Neuronal stem cell (in vitro differentiated cells): ENCODE measurements at regions not wholly inside any gene's neighbourhood (a gene's known extent, or its start where the extent isn't known, plus 50 kb on each side); places are given as distances from the start of the nearest gene placed in this dataset.

Experiments
- DNase-seq: peaks from one replicate; pipeline ENCODE4 v3.0.0-alpha.2; 2013; ENCODE audit warnings: low spot score
- H2AFZ ChIP-seq: one replicate; pipeline ENCODE4 v1.6.1; 2013; ENCODE audit warnings: mild to moderate bottlenecking, low read length, inconsistent platforms
- H2AK5ac ChIP-seq: 2 replicates; pipeline ENCODE4 v1.6.1; 2013; ENCODE audit warnings: low read depth, mild to moderate bottlenecking, inconsistent platforms, low read length, moderate library complexity, mixed read lengths
- H2BK120ac ChIP-seq: 2 replicates; pipeline ENCODE4 v1.6.1; 2013; ENCODE audit warnings: low read depth, mild to moderate bottlenecking, inconsistent platforms, low read length, moderate library complexity, mixed read lengths
- H2BK12ac ChIP-seq: one replicate; pipeline ENCODE4 v1.6.1; 2013; ENCODE audit warnings: low read length, inconsistent platforms
- H2BK15ac ChIP-seq: 2 replicates; pipeline ENCODE4 v1.6.1; 2013; ENCODE audit warnings: mild to moderate bottlenecking, low read length, inconsistent platforms, mixed read lengths
- H2BK5ac ChIP-seq: one replicate; pipeline ENCODE4 v1.6.1; 2013; ENCODE audit warnings: inconsistent platforms, mild to moderate bottlenecking, low read length, moderate library complexity
- H3K14ac ChIP-seq: one replicate; pipeline ENCODE4 v1.6.1; 2013; ENCODE audit warnings: low read length, inconsistent platforms
- H3K18ac ChIP-seq: 2 replicates; pipeline ENCODE4 v1.6.1; 2013; ENCODE audit warnings: low read length, inconsistent platforms
- H3K23ac ChIP-seq: 2 replicates; pipeline ENCODE4 v1.6.1; 2013; ENCODE audit warnings: low read depth, mild to moderate bottlenecking, mixed read lengths, low read length, inconsistent platforms; ENCODE audit not compliant: poor library complexity
- H3K27ac ChIP-seq: replicated peaks from 3 replicates; pipeline ENCODE4 v1.5.1; 2013; ENCODE audit warnings: low read length, inconsistent platforms
- H3K27me3 ChIP-seq, 3 experiments: 2 replicates each; pipeline ENCODE4 v1.6.1; 2013; ENCODE audit warnings: low read length in 3 of 3, mild to moderate bottlenecking in 2 of 3, inconsistent platforms in 1 of 3, low read depth in 1 of 3, mixed read lengths in 1 of 3, moderate library complexity in 1 of 3; ENCODE audit not compliant: control insufficient read depth in 3 of 3, insufficient read depth in 3 of 3
- H3K36me3 ChIP-seq, 2 donors: replicated peaks in 1 of 2; 2 replicates each; pipeline ENCODE4 v1.6.1; 2013; ENCODE audit warnings: low read length in 2 of 2; ENCODE audit not compliant: control insufficient read depth in 2 of 2, insufficient read depth in 2 of 2
- H3K4ac ChIP-seq: 2 replicates; pipeline ENCODE4 v1.6.1; 2013; ENCODE audit warnings: inconsistent platforms, mild to moderate bottlenecking, low read length, moderate library complexity
- H3K4me1 ChIP-seq, 2 donors: 1 replicate in 1 of 2; 2 replicates in 1 of 2; pipeline ENCODE4 v1.6.1; 2013; ENCODE audit warnings: low read length in 2 of 2, low read depth in 1 of 2; ENCODE audit not compliant: control insufficient read depth in 2 of 2, insufficient read depth in 1 of 2
- H3K4me2 ChIP-seq: one replicate; pipeline ENCODE4 v1.6.1; 2013; ENCODE audit warnings: mild to moderate bottlenecking, low read length, inconsistent platforms; ENCODE audit not compliant: insufficient read depth, poor library complexity, severe bottlenecking
- H3K4me3 ChIP-seq, 2 donors: 2 replicates each; pipeline ENCODE4 v1.5.1; 2013; ENCODE audit warnings: low read length in 2 of 2, mild to moderate bottlenecking in 2 of 2, inconsistent platforms in 1 of 2, moderate library complexity in 1 of 2
- H3K79me1 ChIP-seq: one replicate; pipeline ENCODE4 v1.6.1; 2013; ENCODE audit warnings: low read depth, mild to moderate bottlenecking, inconsistent platforms, low read length, moderate library complexity
- H3K9ac ChIP-seq: one replicate; pipeline ENCODE4 v1.6.1; 2013; ENCODE audit warnings: mild to moderate bottlenecking, low read depth, low read length, inconsistent platforms; ENCODE audit not compliant: poor library complexity
- H3K9me3 ChIP-seq, 2 donors: replicated peaks in 1 of 2; 2 replicates each; pipeline versions ENCODE3 to v1.6.1; 2013; ENCODE audit warnings: low read length in 2 of 2, mild to moderate bottlenecking in 2 of 2, inconsistent platforms in 1 of 2, low read depth in 1 of 2, mixed read lengths in 1 of 2, moderate library complexity in 1 of 2; ENCODE audit not compliant: control insufficient read depth in 2 of 2, insufficient read depth in 1 of 2
- H4K8ac ChIP-seq: one replicate; pipeline ENCODE4 v1.6.1; 2013; ENCODE audit warnings: low read depth, mild to moderate bottlenecking, inconsistent platforms, low read length, moderate library complexity
- H4K91ac ChIP-seq: one replicate; pipeline ENCODE4 v1.6.1; 2013; ENCODE audit warnings: low read length, low read depth, mild to moderate bottlenecking, inconsistent platforms; ENCODE audit not compliant: poor library complexity
- WGBS, 2 donors: extraction: QIAGEN DNeasy Blood & Tissue Kit; methylation state at CpG; one replicate each; pipeline ENCODE4 v1.1.7; 2013; ENCODE audit warnings: missing lambda C conversion rate in 2 of 2, mixed read lengths in 1 of 2; ENCODE audit not compliant: insufficient read length in 2 of 2, insufficient replicate concordance in 1 of 2; ENCODE audit errors: extremely low coverage in 2 of 2; 5-methylcytosine and 5-hydroxymethylcytosine counted together

DNA sequence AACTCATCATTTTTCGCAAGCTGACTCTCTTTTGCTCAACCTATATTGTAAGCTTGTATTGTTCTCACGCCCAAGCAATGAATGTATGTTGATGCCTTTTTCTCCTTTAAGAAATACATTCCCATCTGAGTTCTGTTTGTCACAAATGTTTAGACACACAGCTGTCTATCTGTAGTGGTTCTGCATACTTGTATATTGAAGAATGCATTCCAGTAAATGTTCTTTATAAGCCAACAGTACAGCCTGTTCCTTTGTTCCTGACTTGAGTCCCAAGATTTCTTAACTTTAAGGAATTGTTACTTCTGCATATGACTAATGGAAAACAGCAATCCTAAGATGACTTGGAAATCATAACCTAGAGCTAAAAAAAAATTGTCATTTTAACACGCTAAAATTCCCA is 849.1 kb upstream of the POU3F3 start:
- H3K18ac ChIP-seq: no peak overlapping the region
- no peak overlapping the region for H2BK12ac ChIP-seq
- DNase-seq: no peak
- no peak overlapping the region for H3K14ac ChIP-seq
- no peak overlapping the region for H2BK120ac ChIP-seq
- H3K79me1 ChIP-seq: no peaks in the 10 kb centered on the region
- peaks cover 2 to 4% of the 10 kb centered on the region in 2 donors for H3K9me3 ChIP-seq
- H3K36me3 ChIP-seq: no peaks in the 10 kb centered on the region
- no peak overlapping the region for H3K4me3 ChIP-seq
- no peaks in the 10 kb centered on the region for H3K27me3 ChIP-seq
- no CpG with 5 or more reads among the region's 3 CpGs for WGBS, 2 donors
- H3K4ac ChIP-seq: no peak overlapping the region
- no peak overlapping the region for H3K9ac ChIP-seq
- no peak overlapping the region for H2AK5ac ChIP-seq
- no peak overlapping the region for H3K23ac ChIP-seq
- H4K91ac ChIP-seq: no peak overlapping the region
- H2BK15ac ChIP-seq: no peak overlapping the region
- H3K27ac ChIP-seq: no peak overlapping the region
- H3K4me1 ChIP-seq: peaks cover 0 to 5% of the 10 kb centered on the region in 2 donors
- H2BK5ac ChIP-seq: no peak overlapping the region
- H4K8ac ChIP-seq: no peak overlapping the region
- H3K4me2 ChIP-seq: no peak overlapping the region
- no peak overlapping the region for H2AFZ ChIP-seq

DNA sequence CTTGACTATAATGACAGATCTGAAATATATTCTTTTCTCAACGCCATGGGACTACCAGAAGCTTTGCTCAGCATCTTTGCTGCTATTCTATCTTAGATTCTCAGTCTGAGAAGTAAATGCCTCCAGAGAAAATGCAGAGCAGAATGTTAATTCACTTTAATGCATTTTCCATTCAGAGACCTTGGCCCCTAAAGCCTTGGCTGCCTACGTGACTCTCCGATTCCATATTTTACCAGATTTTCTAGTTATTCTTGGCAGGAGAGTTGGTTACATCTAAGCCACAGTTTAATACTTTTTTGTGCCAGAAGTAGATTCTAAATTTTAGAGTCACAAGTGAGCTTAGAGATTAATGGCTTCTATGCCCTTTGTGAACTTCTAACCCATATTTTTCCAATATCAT is 837.1 kb upstream of the POU3F3 start:
- Histone ChIP-seq H2AFZ (no peak overlapping the region), H3K4ac (no peak overlapping the region), H4K91ac (no peak overlapping the region), H3K4me2 (no peak overlapping the region), H3K4me3 (no peak overlapping the region), H3K18ac (no peak overlapping the region), H2BK5ac (no peak overlapping the region), H2BK15ac (no peak overlapping the region), H3K36me3 (no peaks in the 10 kb centered on the region), H3K9me3 (peaks cover 2 to 10% of the 10 kb centered on the region in 2 donors), H3K4me1 (no peaks in the 10 kb centered on the region), H2AK5ac (no peak overlapping the region), H2BK120ac (no peak overlapping the region), H2BK12ac (no peak overlapping the region), H3K9ac (no peak overlapping the region), H3K27ac (no peak overlapping the region), H3K14ac (no peak overlapping the region), H3K27me3 (no peaks in the 10 kb centered on the region), H3K79me1 (no peaks in the 10 kb centered on the region), H4K8ac (no peak overlapping the region), H3K23ac (no peak overlapping the region)
- no CpG with 5 or more reads among the region's 3 CpGs for WGBS, 2 donors
- DNase-seq: no peak

DNA sequence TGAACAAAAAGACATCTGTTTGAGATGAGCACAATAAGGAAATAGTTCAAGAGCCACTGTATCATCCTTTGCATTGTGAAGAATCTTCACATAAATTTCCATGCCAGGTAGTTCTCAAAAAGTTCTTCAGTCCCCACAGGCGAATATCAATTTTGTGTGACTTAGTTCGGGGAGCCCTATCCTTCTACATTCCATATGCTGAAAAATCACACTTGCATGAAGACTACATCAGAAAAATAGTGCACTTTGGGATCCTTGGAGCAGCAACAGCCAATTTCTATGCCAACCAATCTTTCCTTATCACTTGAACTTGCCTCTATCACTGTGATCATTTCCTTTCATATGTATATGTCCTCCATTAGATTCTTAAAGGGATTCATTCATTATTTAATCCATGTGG is 830.6 kb upstream of the POU3F3 start:
- H3K4me2 ChIP-seq: no peak overlapping the region
- no peak for DNase-seq
- H2AFZ ChIP-seq: peak overlapping the region; percentile 12
- no peak overlapping the region for H3K4ac ChIP-seq
- H3K27ac ChIP-seq: no peak overlapping the region
- WGBS, 2 donors: no CpG with 5 or more reads among the region's 2 CpGs
- no peak overlapping the region for H2AK5ac ChIP-seq
- no peak overlapping the region for H3K23ac ChIP-seq
- H2BK15ac ChIP-seq: no peak overlapping the region
- H2BK120ac ChIP-seq: no peak overlapping the region
- no peak overlapping the region for H3K14ac ChIP-seq
- no peak overlapping the region for H2BK5ac ChIP-seq
- H4K8ac ChIP-seq: no peak overlapping the region
- no peaks in the 10 kb centered on the region for H3K9me3 ChIP-seq
- no peak overlapping the region for H3K9ac ChIP-seq
- H3K36me3 ChIP-seq: no peaks in the 10 kb centered on the region
- peaks cover 0 to 1% (median 0%) of the 10 kb centered on the region in 3 experiments for H3K27me3 ChIP-seq
- no peak overlapping the region for H3K4me3 ChIP-seq
- H4K91ac ChIP-seq: no peak overlapping the region
- peaks cover 6 to 40% of the 10 kb centered on the region in 2 donors for H3K4me1 ChIP-seq
- H3K79me1 ChIP-seq: no peaks in the 10 kb centered on the region
- no peak overlapping the region for H2BK12ac ChIP-seq
- H3K18ac ChIP-seq: no peak overlapping the region

DNA sequence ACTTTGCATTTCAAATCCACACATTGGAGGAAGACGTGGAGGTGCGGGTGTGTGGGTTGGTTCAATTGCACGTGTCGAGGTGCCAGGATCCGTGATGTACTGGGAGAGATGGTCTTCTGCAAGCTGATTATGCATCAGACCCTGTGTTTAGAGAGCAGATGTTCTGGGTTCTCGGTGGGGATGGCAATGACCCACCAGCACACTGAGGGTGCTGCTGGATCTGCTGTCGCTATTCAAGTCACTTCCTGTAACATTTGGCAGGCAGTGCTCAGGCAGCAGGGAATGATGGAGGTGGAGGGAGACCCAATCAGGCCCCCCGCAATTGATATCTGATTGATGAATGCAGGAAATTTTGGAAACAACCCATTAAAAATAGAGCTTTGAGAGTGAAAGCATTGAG is 830.1 kb upstream of the POU3F3 start:
- Histone ChIP-seq H4K8ac (no peak overlapping the region), H2AFZ (peak overlapping the region; percentile 12), H2BK5ac (no peak overlapping the region), H2BK15ac (no peak overlapping the region), H3K23ac (no peak overlapping the region), H3K27ac (no peak overlapping the region), H3K9me3 (no peaks in the 10 kb centered on the region), H3K4me3 (no peak overlapping the region), H3K79me1 (no peaks in the 10 kb centered on the region), H3K4me1 (peaks cover 6 to 40% of the 10 kb centered on the region in 2 donors), H4K91ac (no peak overlapping the region), H3K36me3 (no peaks in the 10 kb centered on the region), H2BK120ac (no peak overlapping the region), H3K4me2 (no peak overlapping the region), H3K27me3 (peaks cover 0 to 1% (median 0%) of the 10 kb centered on the region in 3 experiments), H2AK5ac (no peak overlapping the region), H3K18ac (peak overlapping the region; percentile 33), H3K4ac (no peak overlapping the region), H3K14ac (no peak overlapping the region), H2BK12ac (peak overlapping the region; percentile 8), H3K9ac (no peak overlapping the region)
- no peak for DNase-seq
- no CpG with 5 or more reads among the region's 8 CpGs for WGBS, 2 donors
